CD4-positive, alpha-beta T cell treated with Interleukin-17A for 1 hour (primary cell): ENCODE measurements at regions not wholly inside any gene's neighbourhood (a gene's known extent, or its start where the extent isn't known, plus 50 kb on each side); places are given as distances from the start of the nearest gene placed in this dataset.
"Not testable (repeated sequence)": the region's sequence is repeated elsewhere in the genome, so short reads cannot be mapped to it uniquely, and the experiment has no call there.

ENCODE experiments used
- DNase-seq: peaks from one replicate; pipeline ENCODE4 v3.0.0-alpha.2; 2020

DNA sequence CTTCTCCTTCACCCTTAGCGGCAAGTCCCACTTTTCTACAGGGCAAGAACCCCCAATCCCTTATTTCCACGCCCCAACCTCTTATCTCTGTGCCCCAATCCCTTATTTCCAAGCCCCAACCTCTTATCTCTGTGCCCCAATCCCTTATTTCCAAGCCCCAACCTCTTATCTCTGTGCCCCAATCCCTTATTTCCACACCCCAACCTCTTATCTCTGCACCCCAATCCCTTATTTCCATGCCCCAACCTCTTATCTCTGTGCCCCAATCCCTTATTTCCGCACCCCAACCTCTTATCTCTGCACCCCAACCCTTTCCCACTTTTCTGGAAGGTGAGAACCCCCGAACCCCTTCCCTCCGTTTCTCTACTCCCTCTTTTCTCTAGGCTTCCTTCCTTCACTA is 116.1 kb upstream of the GJE1 start:
- not testable (repeated sequence) for DNase-seq

DNA sequence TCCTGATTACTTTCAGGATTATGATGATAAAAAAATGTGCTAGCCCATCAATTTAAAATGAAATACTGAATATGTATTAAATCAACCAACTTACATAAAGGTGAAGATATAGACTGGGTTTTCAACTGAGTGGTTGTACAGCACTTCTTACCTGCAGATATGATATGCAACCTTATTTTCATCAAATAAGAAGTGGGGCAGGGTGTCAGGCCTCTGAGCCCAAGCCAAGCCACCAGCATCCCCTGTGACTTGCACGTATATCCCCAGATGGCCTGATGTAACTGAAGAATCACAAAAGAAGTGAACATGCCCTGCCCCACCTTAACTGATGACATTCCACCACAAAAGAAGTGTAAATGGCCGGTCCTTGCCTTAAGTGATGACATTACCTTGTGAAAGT is 117.3 kb upstream of the GJE1 start:
- DNase-seq = not testable (repeated sequence)

DNA sequence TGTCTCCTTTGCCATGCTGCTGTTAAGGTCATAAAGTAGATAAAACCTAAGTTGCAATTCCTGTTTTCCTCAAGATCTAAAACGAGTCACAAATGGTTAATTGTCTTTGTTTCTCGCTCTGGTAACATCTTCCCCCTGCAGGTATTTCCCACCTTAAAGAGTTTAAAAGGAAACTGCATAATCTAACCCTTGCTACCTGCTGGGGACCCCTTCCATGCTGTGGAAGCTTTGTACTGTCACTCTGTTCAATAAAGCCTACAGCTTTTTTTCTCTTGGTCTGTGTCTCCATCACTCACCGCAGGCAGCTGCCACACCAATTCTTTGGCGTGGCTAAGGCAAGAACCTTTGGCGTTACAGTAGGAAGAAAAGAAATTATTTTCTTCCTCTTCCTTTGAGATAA is 117.7 kb upstream of the GJE1 start:
- DNase-seq = no peak

DNA sequence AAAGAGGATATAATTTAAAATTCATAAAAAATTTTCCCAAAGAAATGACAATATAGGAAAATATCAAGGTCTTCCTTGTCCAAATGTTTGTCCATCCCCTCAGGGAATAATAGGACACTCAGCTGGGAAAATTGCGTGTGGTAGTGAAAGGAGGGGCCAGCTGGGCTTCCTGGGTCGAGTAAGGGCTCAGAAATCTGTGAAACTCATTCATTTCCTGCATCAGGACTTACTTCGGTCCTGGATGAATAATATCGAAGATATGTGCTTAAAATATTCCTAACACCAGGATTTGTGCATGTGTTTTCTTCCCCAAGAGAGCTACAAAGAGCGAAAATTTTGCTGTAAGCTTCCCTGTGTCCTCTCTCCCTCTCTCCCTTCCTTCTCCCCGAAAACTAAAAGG is 118.2 kb upstream of the GJE1 start:
- DNase-seq = no peak

DNA sequence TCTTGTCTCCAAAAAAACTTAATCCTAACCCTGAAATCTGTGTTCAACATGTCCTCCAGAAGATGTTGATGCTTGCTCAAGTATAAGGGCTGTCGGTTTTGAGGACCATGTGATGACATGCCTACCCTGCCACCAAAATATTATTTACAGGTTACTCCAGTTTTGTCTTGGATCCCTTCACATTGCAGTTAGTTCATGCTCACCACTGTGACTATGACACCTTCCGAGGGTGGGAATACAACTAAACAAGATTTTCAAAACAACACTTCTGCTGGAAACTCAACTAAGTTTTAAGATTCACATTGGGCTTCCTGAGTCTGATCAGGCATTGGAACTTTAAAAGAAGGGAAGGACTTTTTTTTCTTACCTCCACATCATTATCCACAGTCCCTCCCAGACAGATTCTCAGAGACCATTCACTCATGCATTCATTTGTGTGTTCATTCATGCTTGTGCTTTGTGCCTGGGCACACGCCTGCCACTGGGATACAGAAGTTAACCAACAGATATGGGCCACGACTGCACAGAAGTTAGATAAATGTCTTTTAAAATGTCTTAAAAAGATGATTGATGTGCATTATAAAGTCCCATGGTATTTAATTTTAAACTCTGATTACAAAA is 118.7 kb upstream of the GJE1 start:
- DNase-seq = no peak

DNA sequence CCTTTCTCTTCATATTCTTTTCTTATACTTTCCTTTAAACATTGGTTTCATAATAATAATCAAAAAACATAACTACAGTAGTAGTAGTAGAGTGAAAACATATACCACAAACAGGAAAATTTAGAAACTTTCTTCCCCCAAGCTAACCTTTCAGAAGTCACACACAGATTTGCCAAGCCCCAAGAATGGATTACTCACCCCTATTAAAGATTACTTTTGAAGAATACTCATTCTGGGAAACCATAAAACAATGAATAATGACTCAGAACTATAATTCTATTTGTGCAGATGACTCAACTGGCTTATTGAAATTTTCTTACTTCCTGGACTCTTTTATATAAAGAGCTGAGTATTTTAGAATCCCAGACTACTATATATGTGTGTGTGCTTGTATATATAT is 119.4 kb upstream of the GJE1 start:
- no peak for DNase-seq

DNA sequence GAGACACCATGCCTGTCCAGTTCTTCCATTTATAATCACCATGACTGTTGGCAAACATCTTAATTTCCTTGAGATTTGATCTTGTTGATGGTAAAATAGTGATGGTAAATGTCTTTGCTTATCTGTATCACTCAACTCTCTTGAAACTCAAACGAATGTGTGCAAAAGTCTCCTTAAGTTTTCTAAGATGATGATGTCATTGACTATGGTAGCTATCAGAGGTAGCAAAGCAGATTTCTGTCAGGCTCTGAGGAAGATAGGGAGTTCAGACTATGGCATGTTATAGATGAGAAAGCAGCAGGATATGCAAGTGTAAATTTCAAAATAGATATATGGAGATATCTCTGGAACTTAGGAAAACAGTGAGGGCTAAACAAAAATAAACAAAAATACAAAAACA is 121.0 kb upstream of the GJE1 start:
- DNase-seq = no peak

DNA sequence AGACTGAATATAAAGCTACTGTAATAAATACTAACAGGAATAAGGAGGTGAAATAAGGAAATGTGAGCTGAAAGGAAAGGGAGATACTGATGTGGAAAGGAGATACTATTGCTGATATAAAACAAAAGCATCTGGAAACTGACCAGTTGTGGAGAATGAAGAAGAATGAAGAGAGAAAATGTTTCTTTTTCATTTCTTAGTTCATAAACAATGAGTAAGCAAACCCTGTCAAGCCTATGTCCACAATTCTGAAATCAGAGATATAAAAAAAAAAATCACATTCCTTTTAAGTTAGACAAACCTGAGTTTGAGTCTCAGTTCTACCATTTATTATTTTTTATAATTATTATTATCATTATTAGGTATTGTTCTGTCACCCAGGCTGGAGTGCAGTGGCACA is 121.6 kb upstream of the GJE1 start:
- no peak for DNase-seq

DNA sequence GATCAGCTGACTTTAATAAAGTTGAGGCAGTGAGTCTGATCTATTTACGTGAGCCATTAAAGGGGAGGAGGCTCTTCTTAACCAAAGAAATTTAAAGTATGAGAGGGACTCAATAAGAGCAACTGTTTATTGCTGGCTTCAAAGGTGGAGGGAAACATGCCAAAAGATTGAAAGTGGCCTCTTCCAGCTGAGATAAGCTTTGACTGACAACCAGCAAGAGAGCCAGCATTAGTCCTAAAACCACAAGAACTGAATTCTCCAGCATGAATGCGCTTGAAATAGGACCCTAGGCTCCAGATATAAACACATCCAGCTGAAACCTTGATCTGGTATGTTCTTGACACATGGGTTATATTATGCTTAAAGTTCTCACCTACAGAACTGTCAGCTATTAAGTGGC is 123.1 kb upstream of the GJE1 start:
- no peak for DNase-seq

DNA sequence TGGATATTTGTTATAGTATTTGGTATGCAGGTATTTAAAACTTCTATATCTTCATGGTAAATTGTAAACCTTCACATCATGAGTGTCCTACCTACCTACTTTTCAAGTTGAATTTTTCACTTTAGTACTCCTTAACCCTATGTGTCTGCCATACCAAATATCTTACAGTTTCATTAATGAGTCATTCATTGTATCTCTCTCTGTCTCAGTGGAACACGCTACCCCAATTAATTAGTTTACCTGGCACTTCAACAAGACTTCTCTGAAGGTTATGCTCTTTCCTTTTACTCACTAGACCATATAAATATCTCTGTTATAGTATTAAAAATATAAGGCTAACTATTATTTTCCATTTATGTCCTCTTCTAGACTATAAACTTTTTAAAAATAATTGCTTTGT is 123.9 kb upstream of the GJE1 start:
- DNase-seq = no peak

DNA sequence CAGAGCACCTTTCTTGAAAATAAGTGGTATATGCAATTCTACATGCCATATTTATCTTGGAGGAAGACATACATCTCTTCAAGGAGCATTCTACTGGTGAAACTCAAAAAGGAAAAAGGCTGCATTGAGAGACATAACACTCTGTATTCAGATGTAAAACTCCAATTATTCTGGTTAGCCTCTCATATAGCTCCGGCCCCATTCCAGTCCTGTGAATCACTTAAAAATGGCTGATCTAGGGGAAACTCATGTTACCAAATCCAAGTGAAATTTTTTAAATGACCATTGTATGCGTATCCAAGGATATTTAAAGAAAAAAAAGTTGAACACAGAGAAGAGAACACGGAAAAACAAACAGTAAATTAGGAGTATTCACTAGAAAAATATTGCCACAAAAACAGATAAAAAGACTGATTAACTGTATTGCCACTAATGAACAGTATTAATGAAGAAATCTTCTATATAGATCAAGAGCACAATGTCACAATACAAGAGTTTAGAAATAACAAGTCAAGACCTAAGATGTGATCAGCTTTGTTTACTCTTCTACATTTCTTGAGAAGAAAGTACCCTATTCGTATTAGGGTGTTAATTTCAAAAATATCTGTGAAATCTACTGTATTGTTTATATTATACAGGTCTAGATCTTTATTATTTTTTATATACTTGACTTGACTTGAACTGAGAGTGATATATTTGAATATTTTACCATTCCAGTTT is 124.5 kb upstream of the GJE1 start:
- DNase-seq = no peak

DNA sequence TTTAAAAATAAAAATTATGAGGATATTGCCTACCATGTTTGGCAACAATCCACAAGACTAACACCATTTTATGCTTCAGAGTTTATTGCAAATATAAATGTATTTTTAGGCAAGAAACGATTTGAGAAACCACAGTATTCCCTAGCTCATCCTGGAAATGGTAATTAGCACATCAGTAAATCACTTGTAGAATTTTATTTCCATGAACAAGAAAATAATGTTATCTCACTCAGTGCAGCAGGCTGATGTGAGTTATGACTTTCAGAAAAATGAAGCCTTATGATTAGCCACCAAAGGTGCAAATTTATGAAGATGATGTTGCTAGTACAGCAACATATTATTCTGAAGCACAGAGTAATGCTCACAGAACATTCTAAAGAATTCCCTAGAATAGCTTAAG is 127.7 kb upstream of the GJE1 start:
- no peak for DNase-seq

DNA sequence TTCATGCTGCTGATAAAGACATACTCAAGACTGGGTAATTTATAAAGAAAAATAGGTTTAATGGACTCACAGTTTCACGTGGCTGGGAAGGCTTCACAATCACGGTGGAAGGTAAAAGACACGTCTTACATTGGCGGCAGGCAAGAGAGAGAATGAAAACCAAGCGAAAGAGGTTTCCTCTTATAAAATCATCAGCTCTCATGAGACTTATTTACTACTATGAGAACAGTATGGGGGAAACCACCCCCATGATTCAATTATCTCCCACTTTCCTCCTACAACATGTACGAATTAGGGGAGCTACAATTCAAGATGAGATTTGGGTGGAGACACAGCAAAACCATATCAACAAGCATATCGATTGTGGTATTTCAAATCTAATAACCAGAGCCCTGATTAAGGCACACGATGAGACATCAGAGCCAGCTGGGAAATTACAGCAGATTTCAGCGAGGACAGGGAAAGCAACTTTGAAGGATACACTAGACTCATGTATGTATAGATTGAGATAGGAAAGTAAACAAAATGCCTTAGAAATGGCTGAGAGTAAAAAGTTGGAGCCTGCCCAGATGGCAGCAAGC is 129.8 kb upstream of the GJE1 start:
- no peak for DNase-seq

DNA sequence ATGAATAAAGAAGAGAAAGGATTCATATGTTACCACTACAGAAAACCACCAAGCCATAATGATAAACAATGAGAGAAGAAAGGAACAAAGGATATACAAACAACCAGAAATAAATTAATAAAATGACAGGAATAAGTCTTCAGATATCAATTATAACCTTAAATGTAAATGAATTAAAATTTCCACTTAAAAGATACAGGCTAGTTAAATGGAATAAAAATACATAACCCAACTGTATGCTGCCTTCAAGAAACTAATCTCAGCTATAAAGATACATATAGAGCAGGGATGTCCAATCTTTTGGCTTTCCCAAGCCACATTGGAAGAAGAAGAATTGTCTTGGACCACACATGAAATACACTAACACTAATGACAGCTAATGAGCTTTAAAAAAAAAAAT is 135.9 kb upstream of the GJE1 start:
- DNase-seq = no peak

DNA sequence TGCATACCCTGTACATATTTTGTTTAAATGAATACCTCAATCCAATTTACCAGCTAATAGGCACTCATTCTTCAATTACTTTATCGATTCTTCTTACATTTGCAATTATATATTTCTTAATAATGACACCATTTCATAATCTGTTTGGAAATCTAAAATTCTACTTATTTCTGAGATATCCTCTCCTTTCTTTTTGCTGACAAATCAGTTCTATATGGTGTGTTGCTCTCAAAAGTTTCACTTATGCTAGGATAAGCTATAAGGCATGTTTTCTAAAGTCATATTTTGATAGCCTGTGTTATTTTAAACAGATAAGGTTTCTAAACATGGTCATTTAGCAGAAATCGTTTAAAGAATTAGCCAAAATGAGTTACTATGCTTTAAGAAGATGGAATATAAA is 140.6 kb upstream of the GJE1 start:
- DNase-seq = no peak

DNA sequence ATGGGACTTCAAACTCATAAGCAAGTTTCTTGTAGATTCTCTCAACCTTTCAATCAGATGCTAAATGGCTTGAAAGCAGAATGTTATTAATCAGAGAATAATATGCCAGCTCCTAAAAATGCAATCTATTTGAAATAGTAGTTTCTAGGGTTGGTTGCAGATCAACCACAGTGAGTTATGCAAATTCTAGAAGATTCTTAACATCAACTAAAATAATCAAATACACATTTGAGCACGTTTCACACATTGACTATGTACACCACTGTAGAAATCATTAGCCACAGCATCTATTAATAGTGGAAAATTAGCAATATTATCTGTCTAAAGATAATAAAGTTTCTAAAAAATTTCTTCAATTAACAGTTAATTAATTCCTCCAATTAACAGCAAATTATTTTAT is 141.9 kb upstream of the GJE1 start:
- DNase-seq = no peak

DNA sequence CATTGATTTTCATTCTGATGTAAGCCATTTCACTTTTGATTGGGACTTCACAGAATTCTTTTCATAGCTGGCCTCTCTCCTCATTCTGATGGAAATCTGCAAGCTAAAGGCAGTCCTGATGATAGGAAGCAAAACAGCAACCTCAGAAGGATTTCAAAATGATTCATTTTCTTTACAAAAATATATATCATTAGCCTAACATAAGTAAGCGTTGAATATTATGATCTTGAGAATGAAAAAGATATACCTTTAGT is 143.1 kb upstream of the GJE1 start:
- DNase-seq = no peak

DNA sequence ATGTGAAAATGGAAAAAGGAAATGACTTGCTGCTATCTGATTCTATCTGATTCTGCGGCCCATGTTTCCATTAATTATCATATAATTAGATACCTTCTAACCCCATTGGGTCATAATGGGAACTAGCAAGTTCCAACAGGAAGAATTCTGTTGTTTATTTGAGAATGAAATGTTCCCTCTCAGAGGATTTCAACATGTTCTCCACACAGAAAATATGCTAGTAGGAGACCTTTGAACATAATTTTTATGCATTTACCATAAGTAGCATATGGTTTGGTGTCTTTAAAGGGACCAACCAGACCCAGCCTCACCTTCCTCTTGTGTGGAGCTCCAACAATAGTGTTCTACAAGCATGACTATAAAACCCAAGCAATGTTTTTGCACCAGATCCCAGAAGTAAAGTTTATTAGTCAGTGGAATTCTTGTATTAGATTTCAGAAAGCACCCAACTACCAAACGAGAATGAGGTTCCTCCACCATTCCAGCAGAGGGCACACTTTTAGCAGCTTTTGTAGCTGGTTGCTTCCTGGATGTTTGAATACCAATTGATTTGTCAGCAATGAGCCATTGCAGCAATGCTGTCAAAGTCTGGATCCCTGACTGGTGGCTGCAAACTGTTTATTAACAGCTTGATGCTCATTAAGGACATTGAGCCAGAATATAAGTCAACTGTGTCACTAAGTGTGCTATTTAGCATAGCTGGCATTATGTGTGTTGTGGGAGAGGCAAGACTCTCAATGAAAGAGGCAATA is 143.6 kb upstream of the GJE1 start:
- DNase-seq = peak; percentile 46

DNA sequence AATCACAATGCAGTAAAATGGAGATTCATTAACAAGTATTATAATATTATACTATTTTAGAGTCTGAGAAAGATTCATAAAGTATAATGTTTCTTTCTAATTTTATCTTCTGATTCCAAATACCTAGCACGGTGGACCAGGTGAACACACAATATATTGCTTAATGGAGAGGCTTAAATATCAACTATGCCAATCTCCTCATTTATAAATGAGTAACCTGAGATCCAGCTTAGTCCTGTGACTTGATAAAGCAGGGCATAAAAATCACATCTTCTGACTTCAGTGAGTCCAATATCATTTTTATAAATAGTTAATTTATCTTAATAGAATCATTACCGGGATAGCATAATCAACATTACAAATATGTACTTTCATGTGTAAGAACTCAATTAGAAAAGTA is 144.4 kb upstream of the GJE1 start:
- no peak for DNase-seq

DNA sequence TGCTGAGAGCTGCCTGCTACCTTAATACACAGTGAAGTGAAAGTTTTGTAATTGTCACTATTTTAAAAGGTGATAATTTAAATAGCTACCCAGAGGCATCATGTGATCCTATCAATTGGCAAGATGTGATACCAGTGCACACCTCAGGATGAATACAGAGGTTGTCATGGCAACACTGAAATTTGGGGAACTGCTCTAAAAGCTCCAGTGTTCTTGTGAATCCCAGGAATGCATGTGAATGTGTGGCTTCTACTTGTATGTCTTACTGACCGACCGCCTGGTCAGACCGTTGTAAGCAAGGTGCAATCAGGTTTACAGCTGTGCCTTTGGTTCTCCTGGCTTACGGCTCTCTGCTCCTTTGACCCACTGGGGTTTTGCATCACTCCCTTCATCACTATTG is 146.3 kb upstream of the GJE1 start:
- DNase-seq = no peak

DNA sequence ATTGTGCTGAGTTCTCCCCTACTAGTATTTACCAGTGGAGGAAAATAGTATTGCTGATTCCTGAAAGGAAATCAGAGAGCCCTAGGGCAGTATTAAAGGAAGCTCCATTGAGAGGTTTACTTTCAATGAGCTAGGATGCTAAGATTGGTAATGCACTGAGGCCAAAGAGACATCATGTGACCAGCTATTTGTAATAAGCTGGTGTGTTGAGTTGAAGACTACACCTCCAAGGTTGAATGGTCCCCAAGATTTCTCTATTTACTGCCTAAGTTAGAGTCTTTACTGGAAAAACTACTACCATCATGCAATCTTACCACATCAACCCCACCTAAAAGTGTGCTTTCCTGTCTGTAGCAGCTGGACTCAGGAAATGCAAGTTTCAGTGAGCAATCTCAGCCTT is 151.5 kb upstream of the GJE1 start:
- no peak for DNase-seq

DNA sequence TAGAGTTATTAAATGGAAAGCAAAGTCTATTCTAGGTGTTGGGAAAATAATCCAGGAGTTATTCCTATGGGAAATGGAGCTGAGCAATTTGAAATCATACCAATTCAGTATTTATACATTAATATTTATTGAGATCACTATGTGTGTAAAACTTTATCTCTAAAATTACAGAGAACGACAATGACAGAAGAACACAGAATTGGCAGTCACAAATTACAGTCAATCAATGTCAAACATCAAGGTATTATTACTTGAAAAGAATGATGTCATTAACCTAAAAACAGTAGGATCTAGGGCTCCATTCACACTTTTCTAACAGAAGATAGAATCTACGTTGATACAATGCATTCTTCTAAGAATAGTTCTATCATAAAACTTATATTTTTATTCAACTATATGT is 154.9 kb upstream of the GJE1 start:
- DNase-seq = no peak

DNA sequence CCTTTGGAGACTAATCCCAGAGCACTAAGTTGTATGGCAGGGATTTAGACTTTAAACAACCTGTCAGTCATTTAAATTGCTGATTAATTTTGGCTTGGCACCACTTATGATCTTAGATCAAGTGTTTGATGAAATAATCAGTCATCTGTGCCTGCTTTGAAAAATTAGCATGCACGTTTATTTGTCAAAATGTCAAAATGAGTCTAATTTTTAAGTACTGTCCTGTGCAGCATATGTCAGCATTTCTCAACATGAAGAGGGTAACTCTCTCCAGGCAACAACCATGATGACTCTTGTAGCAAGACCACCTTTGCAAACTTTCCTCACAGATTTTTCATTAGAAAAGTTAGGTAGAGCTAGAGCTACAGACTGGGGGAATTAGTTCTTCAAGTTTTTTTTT is 155.7 kb upstream of the GJE1 start:
- no peak for DNase-seq

DNA sequence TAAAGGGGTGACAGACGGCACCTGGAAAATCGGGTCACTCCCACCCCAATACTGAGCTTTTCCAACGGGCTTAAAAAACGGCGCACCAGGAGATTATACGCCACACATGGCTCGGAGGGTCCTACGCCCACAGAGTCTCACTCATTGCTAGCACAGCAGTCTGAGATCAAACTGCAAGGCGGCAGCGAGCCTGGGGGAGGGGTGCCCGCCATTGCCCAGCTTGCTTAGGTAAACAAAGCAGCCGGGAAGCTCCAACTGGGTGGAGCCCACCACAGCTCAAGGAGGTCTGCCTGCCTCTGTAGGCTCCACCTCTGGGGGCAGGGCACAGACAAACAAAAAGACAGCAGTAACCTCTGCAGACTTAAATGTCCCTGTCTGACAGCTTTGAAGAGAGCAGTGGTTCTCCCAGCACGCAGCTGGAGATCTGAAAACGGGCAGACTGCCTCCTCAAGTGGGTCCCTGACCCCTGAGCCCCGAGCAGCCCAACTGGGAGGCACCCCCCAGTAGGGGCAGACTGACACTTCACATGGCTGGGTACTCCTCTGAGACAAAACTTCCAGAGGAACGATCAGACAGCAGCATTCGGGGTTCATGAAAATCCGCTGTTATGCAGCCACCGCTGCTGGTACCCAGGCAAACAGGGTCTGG is 162.8 kb upstream of the GJE1 start:
- DNase-seq = not testable (repeated sequence)
